B cell (primary cell): ENCODE measurements at regions not wholly inside any gene's neighbourhood (a gene's known extent, or its start where the extent isn't known, plus 50 kb on each side); places are given as distances from the start of the nearest gene placed in this dataset.

ENCODE experiments used
- ATAC-seq: fragments of 200-7000 bp; cut with Tn5 transposase; one replicate; pipeline ENCODE4 v1.10.0; 2021; ENCODE audit warnings: low read depth, mild to moderate bottlenecking, moderate number of reproducible peaks, moderate library complexity
- CTCF ChIA-PET: fragments of 350-600 bp; sonication (Branson Sonifier 250); formaldehyde crosslinking; loops from one replicate; lab custom pipeline; 2021; ENCODE audit warnings: antibody characterized with exemption, inconsistent platforms; lab: Charles Lee
- POLR2A ChIA-PET: fragments of 350-600 bp; sonication (Branson Sonifier 250); formaldehyde crosslinking; loops from one replicate; lab custom pipeline; 2021; ENCODE audit warnings: antibody characterized with exemption; lab: Charles Lee
- DNase-seq: peaks from one replicate; pipeline ENCODE4 v3.0.0; 2013
- H2AFZ ChIP-seq: 2 replicates; pipeline ENCODE4 v1.6.1; 2012; ENCODE audit warnings: mild to moderate bottlenecking, low read depth, low read length; ENCODE audit not compliant: insufficient read depth, poor library complexity, severe bottlenecking
- H3K27ac ChIP-seq, 2 donors: 1 replicate in 1 of 2; 2 replicates in 1 of 2; pipeline ENCODE4 v1.5.1; 2012 to 2013; ENCODE audit warnings: low read length in 2 of 2, mild to moderate bottlenecking in 2 of 2, moderate library complexity in 1 of 2
- H3K27me3 ChIP-seq, 4 experiments: fragments of 200-600 bp in 1 of 4; sonication (generic) in 1 of 4; replicated peaks in 1 of 4; 1 replicate in 2 of 4; 2 replicates in 2 of 4; pipeline versions ENCODE4 v1.6.1 to v1.7.0; 2013 to 2016; ENCODE audit warnings: low read length in 3 of 4, mild to moderate bottlenecking in 2 of 4, mixed read lengths in 1 of 4, moderate library complexity in 1 of 4; ENCODE audit not compliant: insufficient read depth in 4 of 4, control insufficient read depth in 3 of 4; ENCODE audit errors: control extremely low read depth in 1 of 4
- H3K36me3 ChIP-seq, 2 experiments: replicated peaks in 1 of 2; 1 replicate in 1 of 2; 2 replicates in 1 of 2; pipeline versions ENCODE4 v1.6.1 to v1.7.1; 2013; ENCODE audit warnings: low read length in 1 of 2; ENCODE audit not compliant: insufficient read depth in 2 of 2, control insufficient read depth in 1 of 2; ENCODE audit errors: control extremely low read depth in 1 of 2, extremely low read depth in 1 of 2
- H3K4me1 ChIP-seq, 2 donors: fragments of 200-600 bp in 1 of 2; sonication (generic) in 1 of 2; 1 replicate in 1 of 2; 2 replicates in 1 of 2; pipeline versions ENCODE4 v1.5.1 to v1.6.1; 2013 to 2017; ENCODE audit warnings: low read length in 2 of 2; ENCODE audit not compliant: control insufficient read depth in 2 of 2, insufficient read depth in 2 of 2
- H3K4me2 ChIP-seq: replicated peaks from 2 replicates; pipeline ENCODE3; 2012; ENCODE audit warnings: mild to moderate bottlenecking, low read depth, low read length; ENCODE audit not compliant: poor library complexity, severe bottlenecking
- H3K4me3 ChIP-seq, 5 experiments: fragments of 200-600 bp in 1 of 5; sonication (generic) in 1 of 5; 1 replicate in 3 of 5; 2 replicates in 2 of 5; pipeline versions ENCODE4 v1.5.1 to v1.7.0; 2011 to 2016; ENCODE audit warnings: low read length in 4 of 5, mild to moderate bottlenecking in 4 of 5, low read depth in 2 of 5, control low read depth in 1 of 5, moderate library complexity in 1 of 5; ENCODE audit not compliant: insufficient read depth in 1 of 5; ENCODE audit errors: control extremely low read depth in 1 of 5, extremely low read depth in 1 of 5
- H3K79me2 ChIP-seq: fragments of 200-600 bp; sonication (generic); one replicate; pipeline ENCODE4 v1.6.0; 2016; ENCODE audit warnings: low read length; ENCODE audit not compliant: control insufficient read depth, insufficient read depth
- H3K9ac ChIP-seq: fragments of 200-600 bp; sonication (generic); 2 replicates; pipeline ENCODE4 v1.6.1; 2017; ENCODE audit warnings: mild to moderate bottlenecking, low read length, moderate library complexity
- H3K9me3 ChIP-seq, 3 donors: one replicate each; pipeline versions ENCODE4 v1.6.1 to v1.7.1; 2013; ENCODE audit warnings: low read length in 2 of 3; ENCODE audit not compliant: control insufficient read depth in 2 of 3, insufficient read depth in 1 of 3; ENCODE audit errors: control extremely low read depth in 1 of 3
- H4K20me1 ChIP-seq: 2 replicates; pipeline ENCODE4 v1.6.0; 2012; ENCODE audit warnings: mild to moderate bottlenecking, low read length; ENCODE audit not compliant: insufficient read depth, control insufficient read depth, poor library complexity, severe bottlenecking
- H3K27ac Mint-ChIP-seq: one replicate; pipeline ENCODE4 v1.8.0; 2021; ENCODE audit warnings: mixed read lengths
- H3K27me3 Mint-ChIP-seq: one replicate; pipeline ENCODE4 v1.8.0; 2021; ENCODE audit warnings: mixed read lengths
- H3K4me1 Mint-ChIP-seq: one replicate; pipeline ENCODE4 v1.8.0; 2021; ENCODE audit warnings: mixed read lengths
- H3K4me3 Mint-ChIP-seq: one replicate; pipeline ENCODE4 v1.8.0; 2021; ENCODE audit warnings: mixed read lengths
- H3K9me3 Mint-ChIP-seq: one replicate; pipeline ENCODE4 v1.8.0; 2022; ENCODE audit warnings: mixed read lengths; ENCODE audit not compliant: insufficient read depth
- CTCF ChIP-seq: fragments of 200-600 bp; IDR thresholded peaks from one replicate; pipeline ENCODE4 v1.8.0; 2022; ENCODE audit warnings: antibody characterized with exemption, mild to moderate bottlenecking
- EZH2 ChIP-seq: IDR thresholded peaks from 2 replicates; pipeline ENCODE4 v1.6.1; 2012; ENCODE audit warnings: borderline replicate concordance, low read depth, mild to moderate bottlenecking, moderate library complexity, low read length; ENCODE audit not compliant: insufficient read depth, poor library complexity, severe bottlenecking
- WGBS: methylation state at CpG from one replicate; pipeline ENCODE4 v1.1.5; 2013; ENCODE audit warnings: missing lambda C conversion rate; ENCODE audit not compliant: insufficient coverage; 5-methylcytosine and 5-hydroxymethylcytosine counted together
- intact Hi-C: fragments of 100-400 bp; cut with micrococcal nuclease; formaldehyde crosslinking; loops from one replicate; pipeline ENCODE4 v1.10.0; 2022

- H3K4me1 ChIP-seq, result no peaks in the 10 kb centered on the region
- DNase-seq (no peak), ATAC-seq (no peak)
- H3K36me3 ChIP-seq, result no peaks in the 10 kb centered on the region
- H3K27me3 ChIP-seq, result peaks cover 0 to 17% (median 2%) of the 10 kb centered on the region in 4 experiments
- Mint-ChIP-seq H3K9me3 (peaks cover 3% of the 10 kb centered on the region), H3K4me3 (no peak overlapping the region), H3K27ac (no peak overlapping the region), H3K27me3 (peaks cover 27% of the 10 kb centered on the region), H3K4me1 (no peaks in the 10 kb centered on the region)
- TF ChIP-seq CTCF (no peak), EZH2 (no peak)
- 88% methylated on average over 4 of the region's 8 CpGs for WGBS
- H3K27ac ChIP-seq, result no peak overlapping the region
- H3K4me2 ChIP-seq, result no peak overlapping the region
- H3K79me2 ChIP-seq, result no peaks in the 10 kb centered on the region
- intact Hi-C loops, result no loop called here
- no peak overlapping the region for H3K9ac ChIP-seq
- POLR2A ChIA-PET, result no interaction called here
- peaks cover 0 to 12% (median 0%) of the 10 kb centered on the region in 3 donors for H3K9me3 ChIP-seq
- H4K20me1 ChIP-seq, result no peaks in the 10 kb centered on the region
- CTCF ChIA-PET, result no interaction called here
- no peak overlapping the region for H2AFZ ChIP-seq
- no peak overlapping the region for H3K4me3 ChIP-seq
Observed at GRCh38 chr2:201975434-201975833, 58.2 kb upstream of the FZD7 start.

- TF ChIP-seq EZH2 (no peak), CTCF (no peak)
- H3K4me1 ChIP-seq, result no peaks in the 10 kb centered on the region
- 89% methylated on average over 2 of the region's 3 CpGs for WGBS
- ATAC-seq (no peak), DNase-seq (no peak)
- Mint-ChIP-seq H3K9me3 (no peaks in the 10 kb centered on the region), H3K4me3 (no peak overlapping the region), H3K27ac (no peak overlapping the region), H3K27me3 (peaks cover 28% of the 10 kb centered on the region), H3K4me1 (no peaks in the 10 kb centered on the region)
- ChIA-PET POLR2A (no interaction called here), CTCF (no interaction called here)
- H3K9ac ChIP-seq, result no peak overlapping the region
- no peak overlapping the region for H3K4me2 ChIP-seq
- intact Hi-C loops, result no loop called here
- no peaks in the 10 kb centered on the region for H3K79me2 ChIP-seq
- H3K36me3 ChIP-seq, result no peaks in the 10 kb centered on the region
- peaks cover 0 to 7% (median 0%) of the 10 kb centered on the region in 3 donors for H3K9me3 ChIP-seq
- no peak overlapping the region for H2AFZ ChIP-seq
- H3K27ac ChIP-seq, result no peak overlapping the region
- H3K27me3 ChIP-seq, result peaks cover 0 to 13% (median 2%) of the 10 kb centered on the region in 4 experiments
- no peak overlapping the region for H3K4me3 ChIP-seq
- H4K20me1 ChIP-seq, result no peaks in the 10 kb centered on the region
Observed at GRCh38 chr2:201975964-201976612, 57.6 kb upstream of the FZD7 start.
